ENCODE measurements at regions not wholly inside any gene's neighbourhood (a gene's known extent, or its start where the extent isn't known, plus 50 kb on each side); places are given as distances from the start of the nearest gene placed in this dataset.

DNA sequence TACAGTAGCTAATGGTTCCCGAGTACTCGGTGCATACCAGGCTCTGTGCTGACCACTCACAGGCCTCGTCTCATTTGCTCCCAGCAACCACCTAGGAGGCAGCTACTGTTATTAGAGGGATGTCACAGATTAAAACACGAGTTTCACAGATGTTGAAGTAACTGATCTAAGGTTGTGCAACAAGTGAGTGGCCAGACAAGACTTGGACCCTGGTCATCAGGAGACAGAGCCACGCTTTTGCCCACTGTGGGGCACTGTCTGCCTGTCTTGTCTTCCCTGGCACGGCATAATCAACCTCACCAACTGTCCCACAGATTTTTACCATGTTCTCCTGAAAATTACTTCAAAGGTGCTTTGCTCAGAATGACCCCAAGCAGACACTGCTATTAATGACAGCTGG, 111.6 kb upstream of the HABP2 start:
- no peak overlapping the region for H3K4me3 ChIP-seq
- DNase-seq (no peak), ATAC-seq (peak in 2 of 4 donors; percentile 32 to 62)
- WGBS, 3 donors, result 60 to 76% (median 68%) methylated on average over 6 of the region's 6 CpGs
- no peak overlapping the region for H3K27ac ChIP-seq
- H3K4me1 ChIP-seq, result no peaks in the 10 kb centered on the region
- intact Hi-C loops (cut with DNase I), result loop anchor here in 1 of 2 donors (5.0 kb wide), 1 partner anchor 121 kb away; no protein-coding TSS in a partner anchor
- TF ChIP-seq, protein P1, sequence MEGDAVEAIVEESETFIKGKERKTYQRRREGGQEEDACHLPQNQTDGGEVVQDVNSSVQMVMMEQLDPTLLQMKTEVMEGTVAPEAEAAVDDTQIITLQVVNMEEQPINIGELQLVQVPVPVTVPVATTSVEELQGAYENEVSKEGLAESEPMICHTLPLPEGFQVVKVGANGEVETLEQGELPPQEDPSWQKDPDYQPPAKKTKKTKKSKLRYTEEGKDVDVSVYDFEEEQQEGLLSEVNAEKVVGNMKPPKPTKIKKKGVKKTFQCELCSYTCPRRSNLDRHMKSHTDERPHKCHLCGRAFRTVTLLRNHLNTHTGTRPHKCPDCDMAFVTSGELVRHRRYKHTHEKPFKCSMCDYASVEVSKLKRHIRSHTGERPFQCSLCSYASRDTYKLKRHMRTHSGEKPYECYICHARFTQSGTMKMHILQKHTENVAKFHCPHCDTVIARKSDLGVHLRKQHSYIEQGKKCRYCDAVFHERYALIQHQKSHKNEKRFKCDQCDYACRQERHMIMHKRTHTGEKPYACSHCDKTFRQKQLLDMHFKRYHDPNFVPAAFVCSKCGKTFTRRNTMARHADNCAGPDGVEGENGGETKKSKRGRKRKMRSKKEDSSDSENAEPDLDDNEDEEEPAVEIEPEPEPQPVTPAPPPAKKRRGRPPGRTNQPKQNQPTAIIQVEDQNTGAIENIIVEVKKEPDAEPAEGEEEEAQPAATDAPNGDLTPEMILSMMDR (IDR thresholded peaks at IDR 0.05), result peak; percentile 28
- no peaks in the 10 kb centered on the region for H3K9me3 ChIP-seq
- H3K36me3 ChIP-seq (ENCODE audit: insufficient read depth in 1 of 2, low read depth in 1 of 2), result no peaks in the 10 kb centered on the region
- no peaks in the 10 kb centered on the region for H3K27me3 ChIP-seq (ENCODE audit: insufficient read depth in 3 of 3, low read length in 2 of 3)

DNA sequence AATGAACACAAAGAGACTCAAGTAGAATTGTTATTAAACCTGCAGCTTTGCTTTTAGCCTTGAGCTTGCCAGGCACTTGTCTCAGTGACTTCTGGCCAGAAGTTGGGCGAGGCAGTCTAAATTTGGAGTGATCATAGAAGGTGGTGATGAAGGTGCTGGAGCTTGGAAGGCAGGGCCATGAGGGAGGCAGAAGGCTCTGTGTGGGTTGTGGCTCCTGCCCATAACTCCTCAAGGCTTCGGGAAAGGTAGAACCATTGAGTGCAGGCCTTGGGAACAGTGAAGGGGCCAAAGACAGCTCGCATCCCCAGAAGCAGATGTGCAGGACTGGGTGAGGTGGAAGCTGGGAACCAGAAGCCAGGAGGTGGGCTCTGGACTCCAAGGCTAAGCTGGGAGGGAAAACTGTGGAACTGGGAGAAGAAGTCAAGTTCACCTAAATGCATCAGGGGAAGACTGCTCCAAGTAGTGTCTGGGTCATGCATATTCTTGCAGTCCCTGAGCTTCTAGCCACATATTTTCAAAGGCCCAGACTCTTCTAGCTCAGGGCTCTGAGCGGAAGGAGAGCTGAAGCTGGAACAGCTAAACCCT, 111.1 kb upstream of the HABP2 start:
- TF ChIP-seq, protein P1 (IDR thresholded peaks at IDR 0.05), result no peak
- WGBS, 3 donors, result 89 to 94% (median 92%) methylated on average over 4 of the region's 4 CpGs
- intact Hi-C loops (cut with DNase I), result loop anchor here in 1 of 2 donors (5.0 kb wide), 1 partner anchor 121 kb away; no protein-coding TSS in a partner anchor
- H3K9me3 ChIP-seq, result no peaks in the 10 kb centered on the region
- DNase-seq (no peak), ATAC-seq (no peak)
- no peaks in the 10 kb centered on the region for H3K4me1 ChIP-seq
- H3K27ac ChIP-seq, result no peak overlapping the region
- H3K27me3 ChIP-seq (ENCODE audit: insufficient read depth in 3 of 3, low read length in 2 of 3), result no peaks in the 10 kb centered on the region
- H3K36me3 ChIP-seq (ENCODE audit: insufficient read depth in 1 of 2, low read depth in 1 of 2), result no peaks in the 10 kb centered on the region
- no peak overlapping the region for H3K4me3 ChIP-seq

- Histone ChIP-seq H3K4me3 (no peak overlapping the region), H3K9me3 (no peaks in the 10 kb centered on the region), H3K4me1 (no peaks in the 10 kb centered on the region), H3K27me3 (ENCODE audit: insufficient read depth in 3 of 3, low read length in 2 of 3) (no peaks in the 10 kb centered on the region), H3K27ac (no peak overlapping the region), H3K36me3 (ENCODE audit: insufficient read depth in 1 of 2, low read depth in 1 of 2) (no peaks in the 10 kb centered on the region)
- intact Hi-C loops (cut with DNase I), result loop anchor here in 1 of 2 donors (5.0 kb wide), 1 partner anchor 120 kb away; no protein-coding TSS in a partner anchor
- ATAC-seq, result no peak
- 72 to 84% (median 82%) methylated on average over 2 of the region's 2 CpGs for WGBS, 3 donors
- TF ChIP-seq, protein P1 (IDR thresholded peaks at IDR 0.05), result no peak
- DNase-seq, result no peak
Measured at GRCh38 chr10:113442336-113442735, 110.5 kb upstream of the HABP2 start.

- ATAC-seq (no peak), DNase-seq (no peak)
- Histone ChIP-seq H3K9me3 (no peaks in the 10 kb centered on the region), H3K4me3 (no peak overlapping the region), H3K27ac (no peak overlapping the region), H3K36me3 (ENCODE audit: insufficient read depth in 1 of 2, low read depth in 1 of 2) (no peaks in the 10 kb centered on the region), H3K4me1 (no peaks in the 10 kb centered on the region), H3K27me3 (ENCODE audit: insufficient read depth in 3 of 3, low read length in 2 of 3) (no peaks in the 10 kb centered on the region)
- intact Hi-C loops (cut with DNase I), result loop anchor here in 1 of 2 donors (5.0 kb wide), 1 partner anchor 119 kb away; no protein-coding TSS in a partner anchor
- 74 to 87% (median 81%) methylated on average over 3 of the region's 3 CpGs for WGBS, 3 donors
- TF ChIP-seq, protein P1 (IDR thresholded peaks at IDR 0.05), result no peak
Measured at GRCh38 chr10:113443141-113443925, 109.5 kb upstream of the HABP2 start.

Measured in psoas muscle (tissue), 7 donors.